Activated T-helper 1 cell treated with Interleukin-2 at 50 U/mL for 16 hours (primary cell): ENCODE measurements at regions not wholly inside any gene's neighbourhood (a gene's known extent, or its start where the extent isn't known, plus 50 kb on each side); places are given as distances from the start of the nearest gene placed in this dataset.

Source experiments
- DNase-seq: peaks from one replicate; pipeline ENCODE4 v3.0.0-alpha.2; 2020; ENCODE audit warnings: low read depth

- DNase-seq = no peak
Measured at GRCh38 chr14:99004112-99004511, 267.9 kb downstream of the BCL11B start.

- DNase-seq = no peak
Measured at GRCh38 chr14:99006276-99006675, 265.7 kb downstream of the BCL11B start.

- no peak for DNase-seq
Measured at GRCh38 chr14:99007795-99008194, 264.2 kb downstream of the BCL11B start.

- no peak for DNase-seq
Measured at GRCh38 chr14:99009871-99010270, 262.1 kb downstream of the BCL11B start.

- no peak for DNase-seq
Measured at GRCh38 chr14:99011385-99011784, 260.6 kb downstream of the BCL11B start.

GRCh38 chr14:99012703-99013102, 259.3 kb downstream of the BCL11B start:
- DNase-seq = no peak

GRCh38 chr14:99015833-99016232, 256.2 kb downstream of the BCL11B start:
- DNase-seq = no peak

GRCh38 chr14:99023371-99023770, 248.6 kb downstream of the BCL11B start:
- no peak for DNase-seq

- DNase-seq = no peak
Measured at GRCh38 chr14:99024926-99025325, 247.1 kb downstream of the BCL11B start.

- DNase-seq = no peak
Measured at GRCh38 chr14:99025418-99025817, 246.6 kb downstream of the BCL11B start.

- no peak for DNase-seq
Measured at GRCh38 chr14:99026471-99026870, 245.5 kb downstream of the BCL11B start.

GRCh38 chr14:99028041-99028440, 244.0 kb downstream of the BCL11B start:
- no peak for DNase-seq

GRCh38 chr14:99028521-99028920, 243.5 kb downstream of the BCL11B start:
- no peak for DNase-seq

- DNase-seq = no peak
Measured at GRCh38 chr14:99029145-99029915, 242.7 kb downstream of the BCL11B start.

GRCh38 chr14:99029916-99030305, 242.1 kb downstream of the BCL11B start:
- DNase-seq = no peak

GRCh38 chr14:99030454-99030853, 241.5 kb downstream of the BCL11B start:
- DNase-seq = no peak

GRCh38 chr14:99032759-99033158, 239.2 kb downstream of the BCL11B start:
- DNase-seq = no peak

GRCh38 chr14:99033951-99034350, 238.0 kb downstream of the BCL11B start:
- DNase-seq = no peak

GRCh38 chr14:99034711-99035171, 237.3 kb downstream of the BCL11B start:
- no peak for DNase-seq

GRCh38 chr14:99035268-99035667, 236.7 kb downstream of the BCL11B start:
- DNase-seq = no peak

GRCh38 chr14:99035712-99036610, 236.0 kb downstream of the BCL11B start:
- no peak for DNase-seq

- DNase-seq = no peak
Measured at GRCh38 chr14:99036611-99037293, 235.2 kb downstream of the BCL11B start.
